ENCODE measurements at regions not wholly inside any gene's neighbourhood (a gene's known extent, or its start where the extent isn't known, plus 50 kb on each side); places are given as distances from the start of the nearest gene placed in this dataset.

DNA sequence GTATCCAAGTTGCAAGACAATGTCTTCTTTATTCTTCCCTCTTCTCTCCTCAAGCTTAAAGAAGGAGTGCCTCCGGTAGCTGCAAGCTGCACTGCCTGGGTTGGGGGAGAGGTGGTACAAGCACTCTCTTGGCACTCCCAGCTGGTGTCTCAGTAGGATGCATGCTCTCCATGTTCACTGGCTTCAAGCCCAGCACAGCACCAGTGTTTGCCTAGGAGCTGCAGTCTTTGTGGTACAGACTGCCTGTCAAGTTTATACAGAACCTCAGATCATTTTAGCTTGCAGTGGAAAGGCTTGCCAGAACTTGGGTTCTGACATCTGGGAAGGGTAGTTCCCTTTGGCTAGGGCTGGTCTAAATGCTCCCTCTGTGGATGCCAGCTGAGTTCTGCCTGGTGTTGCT, 505.6 kb downstream of the MAN2A1 start:
- TF ChIP-seq RAD21 (IDR thresholded peaks at IDR 0.05; ENCODE audit: low read depth) (no peak), FOSL1 (IDR thresholded peaks at IDR 0.05; ENCODE audit: low read depth) (no peak), ZNF274 (IDR thresholded peaks at IDR 0.05; ENCODE audit: low read depth, low read length) (no peak)
- TF ChIP-seq, protein P1, sequence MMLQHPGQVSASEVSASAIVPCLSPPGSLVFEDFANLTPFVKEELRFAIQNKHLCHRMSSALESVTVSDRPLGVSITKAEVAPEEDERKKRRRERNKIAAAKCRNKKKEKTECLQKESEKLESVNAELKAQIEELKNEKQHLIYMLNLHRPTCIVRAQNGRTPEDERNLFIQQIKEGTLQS (IDR thresholded peaks at IDR 0.05): no peak
- H3K9ac ChIP-seq (ENCODE audit: low read length): no peak overlapping the region
- POLR2A ChIA-PET: no interaction called here
- no peaks in the 10 kb centered on the region for H3K36me3 ChIP-seq (ENCODE audit: control insufficient read depth in 1 of 2, insufficient read depth in 2 of 2, low read length in 2 of 2)
- H3K9me3 ChIP-seq (ENCODE audit: control insufficient read depth in 1 of 2, insufficient read depth in 1 of 2, low read depth in 1 of 2, low read length in 2 of 2): no peaks in the 10 kb centered on the region
- intact Hi-C loops (cut with micrococcal nuclease): no loop called here
- RAD21 ChIA-PET (ENCODE audit: low non-redundant PET in 1 of 2, low total read pairs in 2 of 2, uncharacterized antibody in 2 of 2, unreplicated experiment in 2 of 2): no interaction called here
- no peak overlapping the region for H3K27ac ChIP-seq (ENCODE audit: low read depth, low read length)
- no peak overlapping the region for H3K4me2 ChIP-seq (ENCODE audit: low read length)
- BruUV-seq (replicated peaks): no TSS peak
- no peaks in the 10 kb centered on the region for H3K4me1 ChIP-seq (ENCODE audit: control insufficient read depth in 1 of 2, insufficient read depth in 2 of 2, low read length in 2 of 2)
- H3K9me2 ChIP-seq (ENCODE audit: insufficient read depth): no peaks in the 10 kb centered on the region
- DNase-seq (ENCODE audit: low read depth, low spot score) (no peak), ATAC-seq (no peak)
- H3K4me3 ChIP-seq (replicated peaks in 1 of 2; ENCODE audit: low read depth in 1 of 2, low read length in 2 of 2): no peak overlapping the region
- H2AFZ ChIP-seq (ENCODE audit: low read depth, low read length, poor library complexity, severe bottlenecking): no peak overlapping the region
- H3K79me2 ChIP-seq (ENCODE audit: insufficient read depth, low read length): no peaks in the 10 kb centered on the region
- CTCF ChIA-PET: no interaction called here
- H3K27me3 ChIP-seq (ENCODE audit: insufficient read depth, low read length): no peaks in the 10 kb centered on the region
- H4K20me1 ChIP-seq (ENCODE audit: insufficient read depth): no peaks in the 10 kb centered on the region

DNA sequence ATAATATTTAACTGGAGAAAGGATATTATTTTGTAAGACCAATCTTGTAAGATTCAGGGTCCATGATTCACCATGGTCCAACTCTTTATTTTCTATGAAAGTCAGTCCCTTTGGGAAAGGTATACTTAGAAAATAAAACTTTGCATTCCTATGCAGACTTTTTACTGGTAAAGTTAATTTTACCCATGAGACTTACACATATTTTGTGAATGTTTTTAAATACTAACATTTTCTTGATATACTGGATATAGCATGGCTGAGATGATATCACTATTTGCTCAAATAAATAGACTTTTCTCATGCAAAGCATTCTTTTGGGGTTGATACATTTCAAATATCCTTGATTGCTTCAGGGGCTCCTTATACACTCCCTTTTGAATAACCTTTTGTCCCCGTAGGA, 512.1 kb downstream of the MAN2A1 start:
- H3K36me3 ChIP-seq (ENCODE audit: control insufficient read depth in 1 of 2, insufficient read depth in 2 of 2, low read length in 2 of 2): no peaks in the 10 kb centered on the region
- no peak overlapping the region for H3K4me2 ChIP-seq (ENCODE audit: low read length)
- H3K9me3 ChIP-seq (ENCODE audit: control insufficient read depth in 1 of 2, insufficient read depth in 1 of 2, low read depth in 1 of 2, low read length in 2 of 2): no peaks in the 10 kb centered on the region
- H4K20me1 ChIP-seq (ENCODE audit: insufficient read depth): no peaks in the 10 kb centered on the region
- H3K4me3 ChIP-seq (replicated peaks in 1 of 2; ENCODE audit: low read depth in 1 of 2, low read length in 2 of 2): no peak overlapping the region
- no peaks in the 10 kb centered on the region for H3K9me2 ChIP-seq (ENCODE audit: insufficient read depth)
- RAD21 ChIA-PET (ENCODE audit: low non-redundant PET in 1 of 2, low total read pairs in 2 of 2, uncharacterized antibody in 2 of 2, unreplicated experiment in 2 of 2): no interaction called here
- no peak for ATAC-seq
- POLR2A ChIA-PET: no interaction called here
- BruUV-seq (replicated peaks): no TSS peak
- no peak overlapping the region for H3K9ac ChIP-seq (ENCODE audit: low read length)
- no peaks in the 10 kb centered on the region for H3K4me1 ChIP-seq (ENCODE audit: control insufficient read depth in 1 of 2, insufficient read depth in 2 of 2, low read length in 2 of 2)
- CTCF ChIA-PET: no interaction called here
- TF ChIP-seq EGR1 (IDR thresholded peaks at IDR 0.05; ENCODE audit: low read depth): no peak
- TF ChIP-seq EZH2 (IDR thresholded peaks at IDR 0.05): no peak
- TF ChIP-seq, protein P1 (IDR thresholded peaks at IDR 0.05): no peak
- no peaks in the 10 kb centered on the region for H3K79me2 ChIP-seq (ENCODE audit: insufficient read depth, low read length)
- no peak overlapping the region for H3K27ac ChIP-seq (ENCODE audit: low read depth, low read length)
- no peak for DNase-seq (ENCODE audit: low read depth, low spot score)
- H3K27me3 ChIP-seq (ENCODE audit: insufficient read depth, low read length): no peaks in the 10 kb centered on the region
- no peak overlapping the region for H2AFZ ChIP-seq (ENCODE audit: low read depth, low read length, poor library complexity, severe bottlenecking)
- intact Hi-C loops (cut with micrococcal nuclease): no loop called here
